Neural progenitor cell (in vitro differentiated cells): ENCODE measurements at regions not wholly inside any gene's neighbourhood (a gene's known extent, or its start where the extent isn't known, plus 50 kb on each side); places are given as distances from the start of the nearest gene placed in this dataset.

Experiments used
- CTCF ChIP-seq: fragments of 200-600 bp; sonication (generic); IDR thresholded peaks from 2 replicates; pipeline ENCODE4 v1.5.1; 2017; ENCODE audit warnings: antibody characterized with exemption, mild to moderate bottlenecking
- EZH2 ChIP-seq: fragments of 200-600 bp; sonication (generic); IDR thresholded peaks from 2 replicates; pipeline ENCODE4 v1.6.1; 2017; ENCODE audit warnings: antibody characterized with exemption, mild to moderate bottlenecking, moderate library complexity
- EZH2phosphoT487 ChIP-seq: fragments of 200-600 bp; sonication (generic); IDR thresholded peaks from 2 replicates; pipeline ENCODE4 v1.6.1; 2017; ENCODE audit warnings: antibody characterized with exemption

DNA sequence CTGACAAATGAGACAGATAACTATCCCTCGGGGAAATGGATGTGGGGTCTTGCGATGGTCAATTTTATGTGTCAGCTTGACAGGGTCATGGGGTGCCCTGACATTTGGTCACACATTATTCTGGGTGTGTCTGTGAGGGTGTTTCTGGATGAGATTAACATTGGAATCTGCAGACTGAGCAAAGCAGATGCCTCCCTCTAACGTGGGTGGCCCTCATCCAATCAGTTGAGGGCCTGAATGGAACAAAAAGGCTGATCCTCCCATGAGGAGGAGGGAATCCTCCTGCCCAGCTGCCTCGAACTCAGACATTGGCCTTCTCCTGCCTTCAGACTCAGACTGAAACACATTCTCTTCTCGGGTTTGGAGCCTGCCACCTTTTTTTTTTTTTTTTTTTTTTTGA lies 69.0 kb downstream of the MINAR1 start:
- TF ChIP-seq CTCF: no peak
- no peak for TF ChIP-seq EZH2
- TF ChIP-seq EZH2phosphoT487: no peak
